Stimulated activated naive CD4-positive, alpha-beta T cell (primary cell): ENCODE measurements at regions not wholly inside any gene's neighbourhood (a gene's known extent, or its start where the extent isn't known, plus 50 kb on each side); places are given as distances from the start of the nearest gene placed in this dataset.

Experiments
- DNase-seq, 6 experiments: peaks; one replicate each; lab custom pipeline; 2025; lab: John Stamatoyannopoulos, UW

DNA sequence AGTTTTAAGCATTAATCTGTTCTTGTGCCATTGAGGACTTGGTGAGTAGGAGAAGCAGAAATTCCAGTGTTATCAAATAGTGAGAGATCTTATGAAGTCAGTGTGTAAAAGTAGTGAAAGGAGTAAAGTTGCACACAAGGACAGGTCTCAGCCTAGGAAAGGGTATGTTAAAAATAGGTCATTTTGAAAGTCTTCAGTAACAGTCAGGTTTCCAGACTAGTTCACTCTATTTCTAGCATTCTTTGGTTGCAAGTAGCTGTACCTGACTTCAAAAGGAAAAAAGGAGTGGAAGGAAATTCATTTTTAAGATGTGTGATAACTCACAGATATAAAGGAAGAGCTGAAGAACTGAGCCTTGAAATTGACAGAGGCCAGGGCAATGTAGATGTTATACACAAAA, 250.1 kb upstream of the SATB1 start:
- no peak for DNase-seq

GRCh38 chr3:18672561-18672960, 247.4 kb upstream of the SATB1 start:
- DNase-seq = no peak

DNA sequence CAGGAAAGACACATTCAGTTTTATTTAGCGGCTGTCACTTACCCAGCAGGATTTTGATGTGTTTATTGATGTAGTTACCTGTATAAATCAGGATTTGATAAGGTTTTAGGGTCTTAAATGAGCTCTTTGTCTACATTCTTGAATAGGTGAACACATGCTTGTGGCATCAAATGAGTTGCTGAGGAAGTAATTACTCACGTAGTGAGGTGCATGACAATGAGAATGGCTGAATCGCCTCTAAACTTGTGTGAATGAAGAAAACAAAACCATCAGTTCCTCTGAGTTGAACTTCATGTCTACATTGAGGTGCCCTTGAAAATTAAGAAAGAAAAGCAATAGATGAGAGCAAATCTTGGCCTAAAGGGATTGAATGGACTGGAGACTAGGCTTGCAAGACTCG, 245.6 kb upstream of the SATB1 start:
- no peak for DNase-seq

DNA sequence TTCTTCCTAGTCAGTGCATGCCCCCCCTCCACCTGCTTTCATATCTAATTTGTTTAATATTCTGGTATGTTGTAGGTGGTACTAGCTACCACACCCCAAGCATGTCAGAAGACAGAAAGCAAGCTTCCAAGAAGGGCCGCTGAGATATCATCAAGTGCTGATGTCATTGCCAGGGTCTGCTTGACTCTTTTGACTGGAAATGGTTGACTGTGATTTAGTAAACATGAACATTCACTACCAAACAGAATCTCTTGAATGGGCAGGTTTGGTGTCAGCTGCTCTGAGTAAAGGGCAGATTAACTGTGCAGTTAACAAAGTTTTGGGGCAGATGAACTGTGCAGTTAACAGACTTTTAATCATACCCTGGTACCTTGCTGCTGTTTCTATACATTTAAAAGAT, 244.2 kb upstream of the SATB1 start:
- DNase-seq = no peak

GRCh38 chr3:18667552-18667951, 242.4 kb upstream of the SATB1 start:
- no peak for DNase-seq

DNA sequence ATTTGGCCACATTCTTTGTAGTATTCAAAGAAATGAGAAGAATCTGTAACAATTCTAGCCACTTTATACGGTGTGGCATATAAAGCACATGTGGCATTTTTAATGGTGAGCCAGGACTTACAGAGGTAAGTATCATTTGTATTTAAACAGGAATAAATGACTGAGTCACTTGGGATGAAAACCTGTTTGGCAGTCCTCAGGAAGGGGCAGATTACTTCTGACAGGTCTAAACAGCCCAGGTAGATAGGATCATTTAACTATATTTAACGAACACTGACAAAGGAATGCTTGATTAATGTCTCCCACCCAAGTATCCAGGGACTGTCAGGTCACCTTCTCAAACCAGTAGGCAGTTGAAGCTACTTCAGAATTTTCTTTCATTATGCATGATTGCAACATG, 241.5 kb upstream of the SATB1 start:
- no peak for DNase-seq

GRCh38 chr3:18660059-18660458, 234.9 kb upstream of the SATB1 start:
- DNase-seq = no peak

DNA sequence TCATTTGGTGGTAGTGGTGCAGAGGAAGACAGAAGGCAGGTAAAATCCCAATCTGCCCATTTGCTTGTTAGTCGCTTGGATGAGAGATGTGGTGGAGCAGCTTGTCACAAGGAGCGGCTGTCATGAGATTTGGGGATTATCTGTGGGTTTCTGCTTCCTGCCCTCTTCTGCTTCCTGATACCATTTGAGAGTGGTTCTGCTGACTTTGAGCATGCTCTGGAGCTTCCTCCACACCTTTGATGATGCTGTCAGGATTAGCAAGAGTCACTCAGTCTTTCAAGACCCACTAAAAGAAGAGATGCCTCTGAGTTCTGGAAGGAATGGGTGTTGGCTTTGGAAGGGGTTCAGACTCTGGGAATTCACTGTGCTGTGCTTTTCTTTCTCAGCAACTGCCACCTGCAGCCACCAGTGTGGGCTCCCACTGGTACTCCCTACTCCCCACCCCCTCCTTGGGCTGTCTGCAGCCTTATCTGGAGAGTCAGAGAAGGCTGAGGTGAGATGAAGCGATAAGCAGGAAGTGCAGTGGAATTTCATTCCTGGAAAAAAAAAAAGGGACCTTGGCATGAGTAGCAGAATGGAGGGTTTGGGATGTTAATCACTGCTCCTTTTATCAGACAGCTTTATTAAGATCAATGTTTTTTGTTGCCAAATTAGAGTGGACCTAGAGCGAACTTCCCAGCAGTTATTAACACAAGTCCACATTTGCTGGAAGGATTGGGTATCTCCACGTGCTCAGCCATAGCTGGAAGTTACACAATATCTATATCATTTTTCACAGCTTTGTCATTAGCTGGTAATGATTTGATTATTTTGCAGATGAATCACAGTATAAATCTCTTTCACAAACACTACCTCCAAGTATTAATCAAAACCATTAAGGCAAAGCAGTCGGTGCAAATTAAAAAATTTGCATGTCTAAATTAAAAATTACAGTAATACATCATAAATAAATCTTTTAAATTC, 233.0 kb upstream of the SATB1 start:
- DNase-seq = peak in 3 of 6 experiments; percentile 9 to 13 (median 10)

GRCh38 chr3:18656866-18657265, 231.7 kb upstream of the SATB1 start:
- no peak for DNase-seq

- no peak for DNase-seq
Observed at GRCh38 chr3:18656410-18656809, 231.3 kb upstream of the SATB1 start.

DNA sequence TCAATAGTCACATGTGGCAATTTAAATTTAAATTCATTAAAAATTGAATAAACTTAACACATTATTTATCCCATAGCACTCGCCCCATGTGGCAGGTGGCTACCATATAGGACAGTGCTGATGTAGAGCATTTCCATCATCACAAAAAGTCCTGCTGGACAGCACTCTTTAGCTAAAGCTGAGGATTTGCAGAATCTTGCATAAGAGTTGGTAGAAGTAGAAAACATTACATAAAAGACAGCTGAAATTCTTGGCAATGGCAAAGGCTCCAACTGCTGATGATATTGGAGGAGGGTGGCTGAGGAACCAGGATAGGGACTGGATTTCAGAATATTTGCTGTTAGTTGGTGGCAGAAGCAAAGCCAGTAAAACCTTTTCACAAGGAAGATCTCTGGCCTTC, 230.7 kb upstream of the SATB1 start:
- DNase-seq = no peak

DNA sequence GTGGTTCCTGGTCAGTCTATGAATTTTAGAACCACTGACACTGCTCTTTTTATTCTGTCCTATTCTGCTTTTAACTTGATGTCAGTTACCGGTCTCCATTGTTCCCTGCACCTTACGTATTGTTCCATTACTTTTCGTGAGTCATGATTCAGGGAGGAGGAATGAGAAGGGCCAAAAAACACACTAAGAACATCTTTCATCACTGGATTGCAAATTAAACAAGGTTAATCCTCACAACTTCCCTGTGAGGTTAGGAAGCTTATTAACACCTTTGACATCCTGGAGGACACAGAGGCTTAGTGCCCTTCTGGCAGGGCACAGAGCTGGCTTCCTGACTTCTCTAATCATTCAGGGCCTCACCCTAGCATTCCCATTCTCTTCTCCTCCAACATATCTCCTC, 227.6 kb upstream of the SATB1 start:
- DNase-seq = no peak

GRCh38 chr3:18650731-18651130, 225.6 kb upstream of the SATB1 start:
- no peak for DNase-seq

DNA sequence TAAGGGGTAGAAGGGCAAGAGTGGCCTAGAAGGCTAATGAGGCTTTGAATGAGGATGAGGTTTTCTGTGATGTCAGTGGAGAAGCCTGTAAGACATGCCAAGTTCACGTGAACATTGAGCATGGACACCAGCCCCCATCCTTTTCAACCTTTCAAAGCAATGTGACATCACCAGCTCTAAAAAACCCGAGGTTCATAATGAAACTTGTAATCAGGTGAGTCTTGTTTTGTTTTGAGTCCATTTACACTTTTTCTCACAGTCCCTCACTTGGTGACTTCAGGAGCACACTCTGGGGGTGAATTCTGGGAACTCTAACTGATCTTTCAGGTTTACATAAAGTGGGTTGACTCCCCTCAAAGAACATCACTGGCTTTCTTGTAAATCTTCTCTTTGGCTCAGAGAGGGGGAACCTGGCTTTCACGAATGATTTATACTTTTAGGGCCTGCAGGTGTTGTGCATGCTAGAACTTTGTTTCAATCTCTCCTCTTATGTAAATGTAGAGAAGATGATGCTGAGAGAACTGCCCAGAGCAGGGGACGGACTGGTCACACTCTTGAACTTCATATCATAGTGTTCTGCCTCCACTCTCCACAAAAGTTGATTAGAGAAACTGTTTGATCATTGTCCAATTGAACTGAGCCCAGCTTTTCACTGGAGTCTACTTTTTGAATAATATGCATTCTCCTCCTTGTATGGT, 224.7 kb upstream of the SATB1 start:
- DNase-seq = peak in 4 of 6 experiments; percentile 4 to 29 (median 16)

DNA sequence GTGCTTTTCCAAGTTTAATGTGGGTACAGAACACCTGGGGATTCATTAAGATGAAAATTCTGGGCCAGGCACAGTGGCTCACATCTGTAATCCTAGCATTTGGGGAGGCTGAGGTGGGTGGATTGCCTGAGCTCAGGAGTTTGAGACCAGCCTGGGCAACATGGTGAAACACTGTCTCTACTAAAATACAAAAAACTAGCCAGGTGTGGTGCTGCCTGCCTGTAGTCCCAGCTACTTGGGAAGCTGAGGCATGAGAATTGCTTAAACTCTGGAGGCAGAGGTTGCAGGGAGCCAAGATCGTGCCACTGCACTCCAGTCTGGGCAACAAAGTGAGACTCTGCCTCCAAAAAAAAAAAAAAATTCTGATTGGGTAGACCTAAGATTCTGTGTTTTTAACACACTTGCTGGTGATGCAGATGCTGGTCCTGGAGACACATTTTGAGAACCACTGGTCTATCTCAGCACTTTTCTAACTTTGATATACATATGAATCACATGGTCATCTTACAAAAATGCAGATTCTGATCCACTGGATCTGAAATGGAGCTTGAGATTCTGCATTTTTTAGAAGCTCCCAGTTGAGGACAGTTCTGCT, 223.8 kb upstream of the SATB1 start:
- no peak for DNase-seq

DNA sequence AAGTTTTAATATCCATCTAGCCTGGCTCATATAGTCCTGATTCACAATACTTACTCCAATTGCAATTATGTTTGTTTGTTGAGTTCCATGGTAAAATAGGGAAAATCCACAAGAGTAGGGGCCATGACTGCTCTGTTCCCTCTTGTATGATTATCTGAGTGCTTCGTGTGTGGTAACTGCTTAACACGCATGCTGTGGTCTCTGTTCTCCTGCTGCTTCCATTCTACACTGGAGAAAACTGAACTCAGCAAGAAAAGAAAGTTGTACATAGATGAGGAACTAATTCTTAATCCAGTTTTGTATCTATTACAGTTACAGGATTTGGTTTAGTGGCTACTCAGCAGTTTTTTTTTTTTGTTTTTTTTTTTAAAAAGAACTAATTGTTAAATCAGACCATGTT, 223.0 kb upstream of the SATB1 start:
- no peak for DNase-seq

DNA sequence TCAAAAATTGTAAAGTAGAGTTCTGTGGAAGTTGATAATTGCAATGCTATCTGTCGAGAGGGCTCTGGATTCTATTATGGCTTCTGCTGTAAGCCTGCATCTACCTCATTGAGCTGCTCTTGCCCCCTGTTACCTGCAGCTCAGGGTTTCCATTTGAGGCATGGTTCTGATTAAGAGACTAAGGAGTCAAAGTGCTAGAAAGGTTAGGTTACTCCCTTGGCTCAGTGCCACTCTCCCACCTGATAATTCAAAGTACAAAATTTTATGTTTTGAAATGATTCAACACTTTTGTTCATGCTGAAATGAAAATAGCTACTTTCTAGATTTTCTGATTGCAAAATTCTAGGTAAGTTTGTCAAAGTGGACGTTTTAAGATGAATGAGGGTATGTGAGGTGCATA, 220.5 kb upstream of the SATB1 start:
- DNase-seq = no peak

- peak in 2 of 6 experiments; percentile 20 to 22 for DNase-seq
Observed at GRCh38 chr3:18643281-18643680, 218.1 kb upstream of the SATB1 start.

DNA sequence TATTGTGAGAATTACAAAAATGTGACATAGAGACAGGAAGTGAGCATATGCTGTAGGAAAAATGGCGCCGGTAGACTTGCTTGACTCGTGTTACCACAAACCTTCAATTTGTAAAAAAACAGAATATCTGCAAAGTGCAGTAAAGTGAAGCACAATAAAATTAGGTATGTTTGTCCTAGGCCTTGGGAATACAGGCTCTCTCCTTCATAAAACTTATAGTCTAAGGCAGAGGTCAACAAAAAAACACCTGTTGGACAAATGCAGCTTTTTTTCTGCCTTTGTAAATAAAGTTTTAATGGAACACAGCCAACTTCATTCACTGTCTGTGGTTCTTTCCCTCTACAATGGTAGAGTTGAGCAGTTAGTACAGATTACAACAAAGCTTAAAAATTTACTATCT, 216.8 kb upstream of the SATB1 start:
- no peak for DNase-seq

DNA sequence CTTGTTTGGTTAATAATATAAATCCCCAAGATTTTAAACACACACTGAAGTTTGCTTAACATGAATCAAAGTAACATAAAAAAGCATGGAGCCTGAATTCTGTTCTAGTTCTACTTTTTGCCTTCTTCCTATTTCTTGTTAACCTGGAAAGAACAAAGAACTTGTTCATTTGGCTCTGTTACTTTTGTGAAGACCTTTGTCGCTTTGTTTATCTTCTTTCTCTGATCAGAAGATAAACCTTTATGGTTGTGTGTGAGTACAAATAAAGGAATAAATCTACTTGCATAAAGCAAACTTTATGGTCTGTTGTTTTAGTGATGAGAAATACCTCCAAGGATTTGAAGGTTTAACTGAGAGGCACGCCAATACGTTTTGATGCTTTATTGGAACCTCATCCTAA, 210.1 kb upstream of the SATB1 start:
- no peak for DNase-seq

- no peak for DNase-seq
Observed at GRCh38 chr3:18634461-18634860, 209.3 kb upstream of the SATB1 start.

DNA sequence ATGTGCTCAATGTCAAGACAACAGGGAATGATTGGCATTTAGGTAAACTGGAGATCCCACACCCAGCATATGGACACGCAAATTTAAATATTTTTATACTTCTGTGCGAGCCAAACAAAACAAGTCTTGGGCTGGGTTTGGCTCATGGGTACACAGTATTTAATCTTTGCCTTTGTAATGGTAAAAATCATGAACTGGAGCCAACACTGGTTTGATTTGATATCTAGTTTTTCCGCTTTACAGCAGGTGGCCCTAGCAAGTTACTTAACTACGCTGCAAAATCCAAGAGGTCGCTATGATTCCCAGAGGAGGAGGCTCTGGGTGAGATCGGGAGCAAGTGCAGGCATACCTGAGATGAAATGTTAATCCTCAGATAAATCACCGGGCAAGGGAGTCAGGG, 207.9 kb upstream of the SATB1 start:
- no peak for DNase-seq

DNA sequence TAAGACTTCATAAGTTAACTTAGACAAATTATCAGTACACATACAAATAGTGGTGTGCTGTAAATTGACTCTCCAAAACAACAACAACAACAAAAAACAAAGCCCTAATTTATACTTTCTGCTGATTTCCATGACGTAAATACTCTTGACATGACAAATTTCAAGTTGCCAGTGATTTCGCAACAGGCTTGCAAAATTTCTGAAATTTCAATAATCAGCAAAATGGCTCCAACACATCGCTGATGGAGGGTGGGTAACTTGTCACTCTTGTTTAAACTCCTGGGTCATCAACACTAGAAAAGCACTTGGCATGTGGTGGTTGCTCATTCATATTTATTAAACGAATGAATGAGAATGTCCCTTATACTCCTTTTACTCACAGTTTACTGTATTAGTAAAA, 205.2 kb upstream of the SATB1 start:
- no peak for DNase-seq
